HG02852 (cell line): ENCODE measurements at regions not wholly inside any gene's neighbourhood (a gene's known extent, or its start where the extent isn't known, plus 50 kb on each side); places are given as distances from the start of the nearest gene placed in this dataset.
"Not testable (repeated sequence)": the region's sequence is repeated elsewhere in the genome, so short reads cannot be mapped to it uniquely, and the experiment has no call there.

Experiments
- ATAC-seq: cut with Tn5 transposase; IDR thresholded peaks from one replicate; pipeline ENCODE4 v1.9.1; 2021; ENCODE audit warnings: mild to moderate bottlenecking, moderate library complexity; ENCODE audit not compliant: unreplicated experiment

GRCh38 chr13:30520571-30520970, 54.8 kb upstream of the HMGB1 start:
- no peak for ATAC-seq

GRCh38 chr13:30523211-30523610, 57.5 kb upstream of the HMGB1 start:
- ATAC-seq = no peak

GRCh38 chr13:30523817-30524216, 58.1 kb upstream of the HMGB1 start:
- ATAC-seq = not testable (repeated sequence)

DNA sequence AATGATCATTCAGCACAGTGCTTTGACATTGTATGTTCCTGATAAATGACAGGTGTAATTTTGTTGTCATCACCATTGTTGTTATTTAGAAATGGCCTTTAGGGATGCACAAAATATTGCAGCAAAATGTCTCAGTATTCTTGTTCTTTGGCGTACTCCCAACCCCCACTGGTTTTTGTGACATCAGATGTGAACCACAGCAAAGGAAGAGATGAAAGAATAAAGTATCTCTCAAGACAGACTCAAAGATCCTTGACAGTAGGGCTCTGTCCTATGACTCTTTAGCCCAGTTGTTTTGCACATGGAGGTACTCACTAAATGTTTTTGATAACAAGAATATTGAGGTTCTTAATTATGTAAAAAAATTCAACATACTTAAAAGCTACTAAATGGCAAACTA, 59.5 kb upstream of the HMGB1 start:
- ATAC-seq = not testable (repeated sequence)

- ATAC-seq = no peak
These were observed 61.1 kb upstream of the HMGB1 start for GRCh38 chr13:30526612-30527495.

DNA sequence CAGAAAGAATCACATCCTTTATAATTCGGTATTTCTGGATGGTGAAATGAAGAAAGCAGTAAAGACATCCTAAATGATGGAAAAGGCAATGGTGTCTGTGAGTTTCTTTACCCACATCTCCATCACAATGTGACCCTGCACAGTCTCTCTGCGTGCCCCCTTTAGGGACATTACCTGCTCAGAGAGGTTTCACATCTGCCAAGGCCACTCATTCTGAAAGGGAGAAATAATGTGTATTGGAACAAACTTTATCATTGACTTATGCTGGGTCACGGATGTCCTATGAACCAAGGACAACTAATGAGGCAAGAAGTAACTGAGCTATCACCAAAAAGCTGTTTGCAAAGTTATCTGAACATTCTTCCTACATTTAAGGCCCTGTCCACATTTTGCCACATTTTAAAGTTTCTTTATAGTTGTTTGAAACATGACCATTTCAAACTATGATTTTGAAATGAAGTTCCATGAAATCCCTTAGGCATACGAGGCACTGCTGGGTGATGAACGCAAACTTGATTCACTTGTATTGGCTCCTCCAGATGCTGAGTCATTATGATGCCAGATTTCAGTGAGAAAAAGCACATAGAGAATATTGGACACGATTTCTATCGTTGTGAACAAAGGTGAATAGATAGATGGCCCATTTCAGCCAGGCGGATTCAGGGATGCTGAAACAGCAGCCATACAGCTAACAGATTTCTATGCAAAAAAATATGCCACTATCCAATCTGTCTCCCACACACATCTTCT, 63.5 kb upstream of the HMGB1 start:
- peak; percentile 88 for ATAC-seq

DNA sequence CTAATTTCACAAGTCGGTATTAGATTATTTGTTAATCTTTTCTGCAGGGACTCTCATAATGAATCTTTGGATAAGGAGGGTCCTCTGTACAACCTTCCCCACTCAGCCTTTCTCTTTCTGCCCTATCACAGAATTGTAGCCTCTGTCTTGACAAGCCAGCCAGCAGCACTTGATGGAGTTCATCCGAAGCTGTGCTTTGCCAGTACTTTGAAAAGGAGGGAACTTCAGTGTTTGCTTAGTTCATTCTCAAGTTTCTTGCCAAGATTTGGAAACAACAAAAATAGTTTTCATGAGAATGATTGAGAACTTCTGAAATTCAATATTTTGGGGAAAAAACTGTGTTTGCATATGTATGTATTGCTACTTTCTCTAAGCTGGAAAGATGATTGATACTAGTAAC, 69.3 kb upstream of the HMGB1 start:
- no peak for ATAC-seq

DNA sequence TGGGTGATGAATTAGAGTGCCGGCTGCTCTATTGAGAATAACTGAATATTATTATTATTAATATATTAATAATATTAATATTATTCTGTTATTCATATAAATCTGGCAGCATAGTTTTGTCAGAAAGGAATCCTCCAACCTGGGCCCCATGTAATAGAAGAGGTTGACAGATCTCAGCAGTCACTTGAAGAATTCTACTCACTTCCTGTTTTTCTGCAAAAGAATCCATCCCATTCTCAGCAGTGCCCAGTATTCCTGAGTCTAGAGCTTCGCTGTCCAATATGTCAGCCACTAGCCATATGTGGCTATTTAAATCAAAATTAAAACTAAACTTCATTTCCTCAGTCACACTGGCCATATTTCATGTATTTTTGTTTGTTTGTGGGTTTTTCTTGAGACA, 72.4 kb upstream of the USPL1 start:
- no peak for ATAC-seq

- ATAC-seq = not testable (repeated sequence)
These were observed 69.7 kb upstream of the USPL1 start for GRCh38 chr13:30548046-30548445.

DNA sequence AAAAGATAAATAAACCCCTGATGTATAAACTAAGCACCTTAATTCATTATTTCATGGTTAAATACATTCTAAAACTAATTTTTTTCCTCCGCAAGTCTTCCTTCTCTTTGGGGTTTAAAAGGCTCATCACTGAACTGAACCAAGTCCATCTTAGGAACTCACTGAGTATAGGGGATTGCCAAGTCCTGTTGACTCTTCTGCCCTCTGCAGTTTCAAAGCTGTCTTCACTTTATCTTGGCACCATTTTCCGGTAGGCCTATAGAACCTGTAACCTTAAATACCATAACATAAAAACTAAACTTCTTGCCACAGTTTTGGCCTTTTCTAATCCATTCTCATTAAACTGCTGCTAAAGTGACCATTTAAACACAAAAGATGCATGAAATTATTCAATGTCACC, 66.5 kb upstream of the USPL1 start:
- ATAC-seq = no peak

DNA sequence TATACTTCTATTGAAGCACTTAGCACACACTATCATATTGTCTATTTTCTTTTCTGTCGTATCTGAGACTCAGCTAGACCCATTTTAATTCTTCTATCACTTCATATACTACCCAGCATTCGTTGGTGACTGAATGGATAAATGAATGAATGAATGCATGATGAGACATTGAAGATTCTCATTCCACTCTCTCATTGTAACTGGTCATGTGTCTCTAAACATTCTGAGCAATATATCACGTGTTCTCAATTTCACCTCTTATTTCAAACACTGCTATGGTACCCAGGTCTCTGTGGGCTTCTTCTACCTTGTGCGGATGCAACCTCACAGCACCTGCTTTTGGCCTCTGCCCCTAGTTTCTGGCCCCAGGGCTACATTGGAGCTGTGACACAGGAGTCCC, 65.2 kb upstream of the USPL1 start:
- ATAC-seq = no peak

DNA sequence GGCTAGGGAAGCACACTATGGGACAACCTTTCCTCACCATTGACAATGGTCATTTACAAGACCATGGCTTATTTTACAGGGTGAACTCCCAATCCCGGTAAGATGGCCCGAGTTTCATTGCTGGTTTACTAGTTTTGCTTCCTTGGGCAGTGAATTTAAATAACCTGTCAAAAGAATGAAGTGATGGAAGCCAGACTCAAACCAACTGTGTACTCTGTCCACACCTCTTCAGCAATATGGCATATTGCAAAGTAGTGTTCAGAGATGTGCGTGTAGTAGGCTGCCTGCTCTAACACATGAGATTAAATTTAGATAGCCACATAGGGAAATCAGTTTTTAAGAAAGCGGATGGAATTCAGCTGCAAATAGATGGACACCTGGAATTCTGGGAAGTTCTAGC, 58.4 kb upstream of the USPL1 start:
- ATAC-seq = no peak

DNA sequence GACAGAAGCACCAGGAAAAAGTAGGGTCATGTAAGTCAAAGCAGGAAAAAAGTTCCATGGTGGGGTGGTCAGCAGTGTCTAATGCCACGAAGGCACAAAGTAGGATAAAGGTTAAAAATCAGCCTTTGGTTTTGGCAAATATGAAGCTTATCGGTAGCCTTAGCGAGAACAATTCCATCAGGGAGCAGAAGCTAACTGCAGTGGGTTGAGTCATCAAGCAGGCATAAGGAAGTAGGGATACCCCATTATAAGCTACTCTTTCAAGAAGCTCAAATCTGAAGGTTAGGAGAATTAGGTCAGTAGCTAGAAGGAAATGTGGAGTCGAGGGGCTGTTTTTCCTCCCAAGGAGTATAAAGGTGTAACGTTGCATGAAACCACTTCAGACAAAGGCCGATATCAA, 57.5 kb upstream of the USPL1 start:
- ATAC-seq = no peak

- ATAC-seq = no peak
These were observed 56.2 kb upstream of the USPL1 start for GRCh38 chr13:30561511-30561910.

DNA sequence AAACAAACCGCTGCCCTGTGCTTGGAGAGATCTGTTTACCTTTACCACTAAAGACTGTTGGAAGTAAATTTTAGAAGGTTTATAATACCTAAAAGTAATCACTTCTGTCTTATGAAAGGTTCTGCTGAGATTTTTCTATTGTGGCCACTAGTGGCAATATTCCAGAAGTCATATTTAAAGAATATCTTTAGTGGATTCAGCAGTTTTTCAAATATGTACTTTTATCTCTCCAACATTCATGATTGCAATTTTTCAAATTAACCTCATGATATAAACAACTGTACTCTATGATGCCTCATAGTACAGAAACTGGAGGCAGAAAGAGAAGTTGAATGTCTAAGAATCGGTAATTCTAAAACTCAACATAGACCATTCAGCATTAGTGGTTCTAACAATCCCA, 53.2 kb upstream of the USPL1 start:
- ATAC-seq = no peak

GRCh38 chr13:30565658-30566057, 52.1 kb upstream of the USPL1 start:
- ATAC-seq = no peak

DNA sequence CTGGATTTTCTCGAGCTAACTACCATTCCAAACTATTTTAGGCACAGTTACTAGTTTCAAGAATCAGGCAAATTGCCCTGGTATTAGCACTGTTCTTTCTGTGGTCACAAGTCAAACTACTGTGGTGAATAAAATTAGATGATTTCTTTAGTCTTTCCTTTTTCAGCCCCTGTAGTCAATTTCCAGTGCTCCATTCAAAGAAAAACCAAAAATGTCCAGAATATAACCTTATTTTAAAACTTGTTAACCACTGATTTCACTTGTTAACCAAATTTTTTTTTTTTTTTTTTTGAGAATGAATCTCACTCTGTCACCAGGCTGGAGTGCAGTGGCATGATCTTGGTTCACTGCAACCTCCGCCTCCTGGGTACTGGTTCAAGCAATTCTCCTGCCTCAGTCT, 50.6 kb upstream of the USPL1 start:
- ATAC-seq = peak; percentile 60
